Panc1 (cell line): ENCODE measurements at regions not wholly inside any gene's neighbourhood (a gene's known extent, or its start where the extent isn't known, plus 50 kb on each side); places are given as distances from the start of the nearest gene placed in this dataset.

ENCODE experiments used
- POLR2AphosphoS5 ChIP-seq: IDR thresholded peaks from 2 replicates; pipeline ENCODE4 v1.6.1; 2012; ENCODE audit warnings: mild to moderate bottlenecking, low read depth, low read length, moderate library complexity
- REST ChIP-seq, 2 experiments: IDR thresholded peaks; 2 replicates each; pipeline ENCODE4 v1.6.1; 2011 to 2012; ENCODE audit warnings: low read depth in 2 of 2, control low read depth in 1 of 2, low read length in 1 of 2, mild to moderate bottlenecking in 1 of 2, moderate library complexity in 1 of 2; ENCODE audit not compliant: insufficient read depth in 1 of 2
- TF ChIP-seq, protein P1 (sequence below): fragments of 450-650 bp; IDR thresholded peaks from 2 replicates; pipeline ENCODE4 v1.5.1; 2017; ENCODE audit warnings: mild to moderate bottlenecking

DNA sequence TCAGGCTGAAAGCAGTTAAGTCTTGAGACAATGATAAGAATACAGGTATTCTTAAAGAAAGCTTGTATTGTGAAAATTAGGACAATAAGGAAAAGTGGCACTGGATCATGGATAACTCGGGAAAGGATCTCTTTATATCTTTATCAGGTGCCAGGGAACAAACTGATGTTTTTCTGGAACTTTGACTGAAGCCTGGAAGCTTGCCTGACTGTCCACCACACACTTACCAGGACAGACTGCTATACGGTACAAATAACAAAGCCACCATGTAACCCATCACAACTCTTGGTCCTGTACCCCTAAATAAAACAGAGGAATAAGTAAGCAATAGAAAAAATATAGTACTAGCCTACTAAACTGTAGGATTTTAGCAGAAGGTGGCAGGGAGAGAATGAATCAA lies 623.0 kb downstream of the OTOL1 start:
- TF ChIP-seq POLR2AphosphoS5 (no peak), REST (IDR thresholded peaks at IDR 0.05; ENCODE audit: insufficient read depth in 1 of 2, low read depth in 2 of 2, low read length in 1 of 2) (no peak)
- TF ChIP-seq, protein P1, sequence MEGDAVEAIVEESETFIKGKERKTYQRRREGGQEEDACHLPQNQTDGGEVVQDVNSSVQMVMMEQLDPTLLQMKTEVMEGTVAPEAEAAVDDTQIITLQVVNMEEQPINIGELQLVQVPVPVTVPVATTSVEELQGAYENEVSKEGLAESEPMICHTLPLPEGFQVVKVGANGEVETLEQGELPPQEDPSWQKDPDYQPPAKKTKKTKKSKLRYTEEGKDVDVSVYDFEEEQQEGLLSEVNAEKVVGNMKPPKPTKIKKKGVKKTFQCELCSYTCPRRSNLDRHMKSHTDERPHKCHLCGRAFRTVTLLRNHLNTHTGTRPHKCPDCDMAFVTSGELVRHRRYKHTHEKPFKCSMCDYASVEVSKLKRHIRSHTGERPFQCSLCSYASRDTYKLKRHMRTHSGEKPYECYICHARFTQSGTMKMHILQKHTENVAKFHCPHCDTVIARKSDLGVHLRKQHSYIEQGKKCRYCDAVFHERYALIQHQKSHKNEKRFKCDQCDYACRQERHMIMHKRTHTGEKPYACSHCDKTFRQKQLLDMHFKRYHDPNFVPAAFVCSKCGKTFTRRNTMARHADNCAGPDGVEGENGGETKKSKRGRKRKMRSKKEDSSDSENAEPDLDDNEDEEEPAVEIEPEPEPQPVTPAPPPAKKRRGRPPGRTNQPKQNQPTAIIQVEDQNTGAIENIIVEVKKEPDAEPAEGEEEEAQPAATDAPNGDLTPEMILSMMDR = no peak
